ENCODE measurements at regions not wholly inside any gene's neighbourhood (a gene's known extent, or its start where the extent isn't known, plus 50 kb on each side); places are given as distances from the start of the nearest gene placed in this dataset.

DNA sequence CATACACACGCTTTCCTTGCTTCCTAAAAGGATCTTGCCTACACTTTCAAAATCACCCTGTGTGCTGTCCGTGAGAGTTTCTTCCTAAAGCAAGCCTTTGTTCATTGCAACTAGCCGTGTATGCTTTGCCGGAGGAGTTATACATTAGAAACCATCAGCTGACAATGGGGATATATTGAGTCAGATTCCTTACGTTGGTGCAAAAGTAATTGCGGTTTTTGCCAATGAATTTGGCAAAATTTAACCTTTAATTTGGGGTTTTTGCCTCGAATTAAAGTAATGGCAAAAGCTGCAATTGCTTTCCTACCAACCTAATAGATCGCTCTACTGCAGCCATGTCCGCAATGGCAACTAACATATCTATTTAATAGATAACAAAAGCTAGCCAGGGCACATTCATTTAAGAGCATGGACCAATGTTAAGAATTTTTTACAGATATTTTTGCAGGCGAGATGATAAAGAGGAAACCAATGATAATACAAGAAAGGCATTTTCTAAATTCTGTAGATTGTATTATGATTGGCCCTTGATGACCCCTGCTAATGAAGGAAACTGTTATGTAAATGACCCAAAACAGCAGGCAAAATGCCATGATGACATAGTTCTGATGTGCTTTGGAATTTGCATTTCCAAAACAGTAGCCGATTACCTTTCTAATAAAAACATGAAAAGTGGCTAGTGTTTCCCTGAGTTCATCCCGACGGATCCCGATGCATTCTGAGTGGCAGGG is 184.8 kb upstream of the NRP1 start:
- H3K4me1 ChIP-seq (ENCODE audit: low read depth, poor library complexity, severe bottlenecking): no peaks in the 10 kb centered on the region
- H3K27ac ChIP-seq: no peak overlapping the region
- no peaks in the 10 kb centered on the region for H4K20me1 ChIP-seq (ENCODE audit: insufficient read depth)
- no peak overlapping the region for H3K9ac ChIP-seq
- H3K4me2 ChIP-seq: no peak overlapping the region
- TF ChIP-seq, protein P1, sequence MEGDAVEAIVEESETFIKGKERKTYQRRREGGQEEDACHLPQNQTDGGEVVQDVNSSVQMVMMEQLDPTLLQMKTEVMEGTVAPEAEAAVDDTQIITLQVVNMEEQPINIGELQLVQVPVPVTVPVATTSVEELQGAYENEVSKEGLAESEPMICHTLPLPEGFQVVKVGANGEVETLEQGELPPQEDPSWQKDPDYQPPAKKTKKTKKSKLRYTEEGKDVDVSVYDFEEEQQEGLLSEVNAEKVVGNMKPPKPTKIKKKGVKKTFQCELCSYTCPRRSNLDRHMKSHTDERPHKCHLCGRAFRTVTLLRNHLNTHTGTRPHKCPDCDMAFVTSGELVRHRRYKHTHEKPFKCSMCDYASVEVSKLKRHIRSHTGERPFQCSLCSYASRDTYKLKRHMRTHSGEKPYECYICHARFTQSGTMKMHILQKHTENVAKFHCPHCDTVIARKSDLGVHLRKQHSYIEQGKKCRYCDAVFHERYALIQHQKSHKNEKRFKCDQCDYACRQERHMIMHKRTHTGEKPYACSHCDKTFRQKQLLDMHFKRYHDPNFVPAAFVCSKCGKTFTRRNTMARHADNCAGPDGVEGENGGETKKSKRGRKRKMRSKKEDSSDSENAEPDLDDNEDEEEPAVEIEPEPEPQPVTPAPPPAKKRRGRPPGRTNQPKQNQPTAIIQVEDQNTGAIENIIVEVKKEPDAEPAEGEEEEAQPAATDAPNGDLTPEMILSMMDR (conservative IDR thresholded peaks at IDR 0.05; ENCODE audit: low read depth, low read length): no peak
- no peak overlapping the region for H3K4me3 ChIP-seq (IDR thresholded peaks at IDR 0.05; ENCODE audit: insufficient read depth, low read depth, low read length)
- H3K36me3 ChIP-seq (ENCODE audit: insufficient read depth): no peaks in the 10 kb centered on the region
- H2AFZ ChIP-seq (ENCODE audit: low read depth): no peak overlapping the region
- no peaks in the 10 kb centered on the region for H3K27me3 ChIP-seq (ENCODE audit: insufficient read depth, low read depth)
- H3K79me2 ChIP-seq (ENCODE audit: insufficient read depth, low read depth): no peaks in the 10 kb centered on the region

- TF ChIP-seq, protein P1 (conservative IDR thresholded peaks at IDR 0.05; ENCODE audit: low read depth, low read length): no peak
- Histone ChIP-seq H3K27me3 (ENCODE audit: insufficient read depth, low read depth) (no peaks in the 10 kb centered on the region), H3K79me2 (ENCODE audit: insufficient read depth, low read depth) (no peaks in the 10 kb centered on the region), H3K4me2 (no peak overlapping the region), H3K9ac (no peak overlapping the region), H3K4me3 (IDR thresholded peaks at IDR 0.05; ENCODE audit: insufficient read depth, low read depth, low read length) (no peak overlapping the region), H3K4me1 (ENCODE audit: low read depth, poor library complexity, severe bottlenecking) (peaks cover 29% of the 10 kb centered on the region), H2AFZ (ENCODE audit: low read depth) (no peak overlapping the region), H3K36me3 (ENCODE audit: insufficient read depth) (no peaks in the 10 kb centered on the region), H4K20me1 (ENCODE audit: insufficient read depth) (no peaks in the 10 kb centered on the region), H3K27ac (no peak overlapping the region)
Observed at GRCh38 chr10:33510206-33510605, 175.7 kb upstream of the NRP1 start.

GRCh38 chr10:33509231-33509831 is 174.9 kb upstream of the NRP1 start:
- Histone ChIP-seq H3K9ac (no peak overlapping the region), H3K4me2 (no peak overlapping the region), H2AFZ (ENCODE audit: low read depth) (no peak overlapping the region), H3K27me3 (ENCODE audit: insufficient read depth, low read depth) (no peaks in the 10 kb centered on the region), H4K20me1 (ENCODE audit: insufficient read depth) (no peaks in the 10 kb centered on the region), H3K4me3 (IDR thresholded peaks at IDR 0.05; ENCODE audit: insufficient read depth, low read depth, low read length) (no peak overlapping the region), H3K79me2 (ENCODE audit: insufficient read depth, low read depth) (no peaks in the 10 kb centered on the region), H3K4me1 (ENCODE audit: low read depth, poor library complexity, severe bottlenecking) (peaks cover 29% of the 10 kb centered on the region), H3K36me3 (ENCODE audit: insufficient read depth) (no peaks in the 10 kb centered on the region), H3K27ac (no peak overlapping the region)
- TF ChIP-seq, protein P1 (conservative IDR thresholded peaks at IDR 0.05; ENCODE audit: low read depth, low read length): no peak

- no peak overlapping the region for H3K4me3 ChIP-seq (IDR thresholded peaks at IDR 0.05; ENCODE audit: insufficient read depth, low read depth, low read length)
- TF ChIP-seq, protein P1 (conservative IDR thresholded peaks at IDR 0.05; ENCODE audit: low read depth, low read length): no peak
- no peaks in the 10 kb centered on the region for H3K79me2 ChIP-seq (ENCODE audit: insufficient read depth, low read depth)
- H3K27ac ChIP-seq: peak overlapping the region; percentile 80; the same call in 1 of the 2 replicates
- H3K4me2 ChIP-seq: peak overlapping the region; percentile 56; the same call in 1 of the 2 replicates
- no peaks in the 10 kb centered on the region for H4K20me1 ChIP-seq (ENCODE audit: insufficient read depth)
- peak overlapping the region; percentile 13; the same call in 1 of the 2 replicates for H3K9ac ChIP-seq
- H2AFZ ChIP-seq (ENCODE audit: low read depth): no peak overlapping the region
- H3K27me3 ChIP-seq (ENCODE audit: insufficient read depth, low read depth): no peaks in the 10 kb centered on the region
- H3K36me3 ChIP-seq (ENCODE audit: insufficient read depth): no peaks in the 10 kb centered on the region
- peaks cover 29% of the 10 kb centered on the region for H3K4me1 ChIP-seq (ENCODE audit: low read depth, poor library complexity, severe bottlenecking)
Observed at GRCh38 chr10:33507662-33508425, 173.4 kb upstream of the NRP1 start.

All from KMS-11 (cell line).